Immature natural killer cell (primary cell): ENCODE measurements at regions not wholly inside any gene's neighbourhood (a gene's known extent, or its start where the extent isn't known, plus 50 kb on each side); places are given as distances from the start of the nearest gene placed in this dataset.

ENCODE experiments used
- DNase-seq, 3 donors: peaks; one replicate each; pipeline ENCODE4 v3.0.0; 2022; ENCODE audit warnings: mixed read lengths in 1 of 3
- H3K27ac Mint-ChIP-seq, 6 donors: one replicate each; pipeline ENCODE4 v1.8.0; 2020; ENCODE audit warnings: mixed read lengths in 6 of 6, mild to moderate bottlenecking in 5 of 6, inconsistent platforms in 4 of 6, moderate library complexity in 3 of 6
- H3K27me3 Mint-ChIP-seq, 3 donors: one replicate each; pipeline ENCODE4 v1.8.0; 2020 to 2021; ENCODE audit warnings: low read depth in 3 of 3, mild to moderate bottlenecking in 3 of 3, mixed read lengths in 3 of 3, moderate library complexity in 3 of 3, inconsistent platforms in 1 of 3
- H3K36me3 Mint-ChIP-seq, 3 donors: one replicate each; pipeline ENCODE4 v1.8.0; 2020; ENCODE audit warnings: mixed read lengths in 3 of 3, inconsistent platforms in 2 of 3, mild to moderate bottlenecking in 2 of 3
- H3K4me1 Mint-ChIP-seq, 2 donors: one replicate each; pipeline ENCODE4 v1.8.0; 2020; ENCODE audit warnings: inconsistent platforms in 2 of 2, mild to moderate bottlenecking in 2 of 2, mixed read lengths in 2 of 2, moderate library complexity in 1 of 2
- H3K4me3 Mint-ChIP-seq, 5 donors: one replicate each; pipeline ENCODE4 v1.8.0; 2020; ENCODE audit warnings: mild to moderate bottlenecking in 5 of 5, mixed read lengths in 5 of 5, inconsistent platforms in 3 of 5, moderate library complexity in 3 of 5
- H3K9me3 Mint-ChIP-seq, 6 donors: one replicate each; pipeline ENCODE4 v1.8.0; 2020; ENCODE audit warnings: mild to moderate bottlenecking in 6 of 6, mixed read lengths in 6 of 6, inconsistent platforms in 4 of 6, moderate library complexity in 3 of 6

DNA sequence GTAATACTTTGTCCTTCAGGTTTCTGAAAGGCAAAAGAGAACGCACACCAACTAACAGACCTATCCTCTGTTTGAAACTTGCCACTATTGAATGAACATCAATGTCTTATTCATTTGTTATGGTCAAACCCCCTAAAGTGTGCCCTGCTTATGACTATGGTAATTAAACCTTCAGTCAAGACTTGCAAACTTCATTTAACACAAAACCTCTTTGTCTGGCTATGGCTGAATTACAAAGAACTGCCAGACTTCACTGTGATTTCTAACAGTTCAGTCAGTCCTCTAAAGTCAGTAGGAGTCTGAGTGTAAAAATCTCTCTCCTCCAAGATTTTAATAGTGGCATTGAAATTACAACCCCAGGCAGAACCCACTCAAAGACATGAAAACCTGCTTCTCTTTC, 702.5 kb upstream of the LRRN3 start:
- DNase-seq, result no peak
- Mint-ChIP-seq H3K4me3 (no peak overlapping the region), H3K27ac (no peak overlapping the region), H3K9me3 (peaks cover 10 to 50% (median 14%) of the 10 kb centered on the region in 6 donors), H3K36me3 (no peaks in the 10 kb centered on the region), H3K27me3 (no peaks in the 10 kb centered on the region), H3K4me1 (no peaks in the 10 kb centered on the region)

DNA sequence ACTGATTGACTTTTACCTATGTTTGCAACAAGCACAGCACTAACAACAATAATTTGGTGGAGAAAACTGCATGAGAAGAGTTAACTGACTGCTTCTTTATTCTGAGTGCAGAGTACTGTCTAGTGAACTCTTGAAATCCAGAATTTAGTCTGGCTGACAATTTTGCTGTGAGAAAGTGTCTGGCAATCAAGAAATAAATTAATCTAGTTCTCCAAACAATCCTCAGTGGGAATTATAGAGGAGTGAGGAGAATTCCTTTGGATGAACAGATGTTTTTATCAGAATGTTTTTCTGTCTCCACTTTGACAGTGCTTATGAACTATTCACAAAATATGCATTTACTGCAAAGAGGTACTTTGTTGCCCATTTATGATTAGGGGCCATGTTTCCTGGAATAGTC, 694.9 kb upstream of the LRRN3 start:
- no peak for DNase-seq
- H3K4me1 Mint-ChIP-seq, result no peaks in the 10 kb centered on the region
- peaks cover 0 to 2% (median 0%) of the 10 kb centered on the region in 3 donors for H3K27me3 Mint-ChIP-seq
- H3K9me3 Mint-ChIP-seq, result peaks cover 3 to 27% (median 13%) of the 10 kb centered on the region in 6 donors
- no peak overlapping the region for H3K27ac Mint-ChIP-seq
- H3K4me3 Mint-ChIP-seq, result no peak overlapping the region
- H3K36me3 Mint-ChIP-seq, result no peaks in the 10 kb centered on the region

DNA sequence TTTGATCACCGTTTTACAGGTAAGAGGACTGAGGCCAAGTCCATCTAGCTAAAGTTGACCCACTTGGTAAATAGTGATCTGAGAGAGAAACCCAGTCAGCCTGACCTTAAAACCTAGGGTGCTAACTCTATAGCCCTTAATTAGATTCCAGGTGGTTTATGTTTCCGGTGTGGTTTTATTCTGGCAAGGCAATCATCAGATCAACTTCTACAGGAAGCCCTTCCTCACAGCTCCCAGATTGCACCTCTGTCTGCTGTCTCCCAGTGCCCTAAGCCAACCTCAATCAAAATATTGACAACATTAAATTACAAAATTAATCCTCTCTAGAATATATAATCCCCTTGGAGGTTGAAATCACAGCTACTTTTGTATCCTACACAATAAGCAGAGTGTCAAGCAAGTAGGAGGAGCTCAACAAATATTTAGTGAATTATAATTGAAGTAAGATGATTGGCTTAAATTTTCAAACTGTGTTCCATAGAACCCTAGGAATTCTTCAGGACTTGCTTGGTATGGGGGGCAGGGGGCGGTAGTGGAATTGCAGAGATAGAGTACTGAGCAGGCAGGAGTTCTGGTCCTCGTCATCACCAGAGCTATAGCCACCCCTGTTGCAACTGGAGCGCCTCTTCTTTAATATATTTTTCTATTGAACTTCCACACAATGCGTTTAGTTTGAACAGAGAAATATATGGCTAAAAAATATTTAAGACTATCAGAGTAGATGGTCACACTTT, 692.8 kb upstream of the LRRN3 start:
- DNase-seq, result no peak
- Mint-ChIP-seq H3K36me3 (no peaks in the 10 kb centered on the region), H3K4me3 (no peak overlapping the region), H3K27me3 (peaks cover 0 to 2% (median 0%) of the 10 kb centered on the region in 3 donors), H3K4me1 (no peaks in the 10 kb centered on the region), H3K9me3 (peaks cover 3 to 20% (median 9%) of the 10 kb centered on the region in 6 donors), H3K27ac (no peak overlapping the region)

DNA sequence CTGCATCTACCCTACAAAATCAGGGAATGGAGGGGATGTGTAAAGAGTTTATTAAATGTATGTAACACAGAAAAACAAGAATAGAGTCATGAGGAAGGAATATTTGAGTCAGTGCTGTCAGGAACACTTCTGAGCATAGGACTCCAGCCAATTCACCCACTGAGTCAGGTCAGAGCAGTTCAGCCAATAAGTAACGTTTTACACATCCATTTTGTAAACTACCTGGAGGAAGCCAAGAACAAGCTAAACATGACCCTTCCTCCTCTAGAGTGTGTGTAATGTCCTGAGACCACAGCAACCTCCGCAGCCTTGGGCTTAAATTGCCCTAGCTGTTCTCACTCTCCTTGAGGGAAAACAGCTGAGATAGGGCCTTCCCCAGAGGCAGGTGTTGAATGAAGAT, 691.5 kb upstream of the LRRN3 start:
- Mint-ChIP-seq H3K4me1 (no peaks in the 10 kb centered on the region), H3K36me3 (no peaks in the 10 kb centered on the region), H3K9me3 (peaks cover 0 to 13% (median 8%) of the 10 kb centered on the region in 6 donors), H3K4me3 (no peak overlapping the region), H3K27ac (no peak overlapping the region), H3K27me3 (peaks cover 0 to 2% (median 0%) of the 10 kb centered on the region in 3 donors)
- DNase-seq, result no peak

DNA sequence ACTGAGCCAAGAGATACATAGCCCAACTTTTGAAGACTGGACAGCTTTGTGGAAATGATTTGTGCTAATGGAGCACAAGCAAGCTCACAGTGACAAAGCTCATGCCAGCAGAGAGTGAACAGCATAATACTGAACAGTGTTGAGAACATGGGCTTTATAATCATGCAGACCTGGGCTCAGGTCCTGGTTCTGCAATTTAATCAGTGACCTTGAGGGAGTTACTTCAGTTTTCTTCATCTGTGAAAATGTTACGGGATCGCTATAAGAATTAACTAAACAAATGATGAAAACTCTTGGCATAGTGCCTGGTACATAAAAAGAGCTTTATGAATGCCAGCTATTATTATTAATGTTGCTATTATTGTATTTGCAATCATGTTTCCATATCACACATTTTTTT, 690.5 kb upstream of the LRRN3 start:
- Mint-ChIP-seq H3K27me3 (peaks cover 0 to 2% (median 0%) of the 10 kb centered on the region in 3 donors), H3K36me3 (no peaks in the 10 kb centered on the region), H3K27ac (no peak overlapping the region), H3K4me3 (no peak overlapping the region), H3K9me3 (peaks cover 0 to 13% (median 7%) of the 10 kb centered on the region in 6 donors), H3K4me1 (no peaks in the 10 kb centered on the region)
- DNase-seq, result no peak

DNA sequence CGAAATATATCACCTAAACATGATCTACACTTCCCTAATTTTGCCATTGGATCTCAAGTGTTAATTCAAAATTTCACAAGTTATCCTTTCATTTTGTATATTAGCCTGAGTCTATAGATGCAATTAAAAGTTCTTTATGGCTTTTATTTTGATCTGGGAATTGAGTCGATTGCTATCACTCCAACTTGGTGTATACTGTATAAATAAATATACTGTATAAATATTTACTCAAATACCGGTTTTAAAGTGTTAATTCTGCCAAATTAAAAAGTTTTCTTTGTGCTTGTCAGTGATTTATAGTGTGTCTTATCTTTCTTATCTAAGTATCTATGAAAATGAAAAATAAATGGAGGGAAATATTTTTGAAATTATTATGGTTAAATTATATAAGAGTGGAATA, 683.7 kb upstream of the LRRN3 start:
- no peak overlapping the region for H3K27ac Mint-ChIP-seq
- H3K4me1 Mint-ChIP-seq, result no peaks in the 10 kb centered on the region
- no peak overlapping the region for H3K4me3 Mint-ChIP-seq
- H3K9me3 Mint-ChIP-seq, result peaks cover 0 to 29% (median 7%) of the 10 kb centered on the region in 6 donors
- no peak for DNase-seq
- no peaks in the 10 kb centered on the region for H3K36me3 Mint-ChIP-seq
- no peaks in the 10 kb centered on the region for H3K27me3 Mint-ChIP-seq

DNA sequence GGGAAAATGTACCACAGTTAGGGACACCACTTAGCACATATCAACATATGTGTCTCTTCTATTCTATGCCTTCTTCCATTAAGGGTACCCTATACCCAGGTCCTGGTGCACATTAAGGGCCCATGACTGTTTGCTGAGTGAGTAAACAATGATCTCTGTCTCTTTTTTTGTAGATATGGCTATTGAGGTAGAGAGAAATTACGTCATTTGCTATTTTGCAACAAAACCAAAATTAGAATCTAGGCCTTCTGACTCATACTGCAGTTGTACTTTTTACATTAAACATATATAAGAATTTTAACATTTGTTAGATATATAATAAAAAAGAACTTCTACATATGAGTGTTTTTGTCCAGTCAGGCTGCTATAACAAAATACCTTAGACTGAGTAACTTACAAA, 683.2 kb upstream of the LRRN3 start:
- H3K4me1 Mint-ChIP-seq, result no peaks in the 10 kb centered on the region
- DNase-seq, result no peak
- no peak overlapping the region for H3K27ac Mint-ChIP-seq

DNA sequence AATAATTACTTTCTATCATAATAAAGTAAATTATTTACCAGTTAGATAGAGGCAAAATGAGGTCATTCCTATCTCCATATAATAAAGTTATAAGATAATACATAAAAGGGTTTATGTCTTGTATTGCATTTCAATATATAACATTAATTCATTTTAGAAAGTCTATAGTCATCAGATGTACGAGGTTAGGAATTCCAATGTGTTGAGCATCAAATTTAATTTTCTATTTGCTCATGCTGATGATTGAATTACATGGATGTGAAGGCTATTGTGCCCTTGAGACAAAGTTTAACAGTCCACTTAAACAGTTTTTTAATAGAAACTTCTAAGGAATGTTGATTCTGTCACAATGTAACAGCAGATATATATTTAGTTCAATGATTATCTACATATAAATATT, 678.3 kb upstream of the LRRN3 start:
- Mint-ChIP-seq H3K4me1 (no peaks in the 10 kb centered on the region), H3K36me3 (no peaks in the 10 kb centered on the region), H3K27me3 (no peaks in the 10 kb centered on the region), H3K27ac (no peak overlapping the region), H3K4me3 (no peak overlapping the region), H3K9me3 (peaks cover 0 to 49% (median 18%) of the 10 kb centered on the region in 6 donors)
- DNase-seq, result no peak

More for the DNA sequence above, 683.2 kb upstream of the LRRN3 start:
- Mint-ChIP-seq H3K4me3 (no peak overlapping the region), H3K36me3 (no peaks in the 10 kb centered on the region), H3K9me3 (peaks cover 0 to 29% (median 7%) of the 10 kb centered on the region in 6 donors), H3K27me3 (no peaks in the 10 kb centered on the region)

DNA sequence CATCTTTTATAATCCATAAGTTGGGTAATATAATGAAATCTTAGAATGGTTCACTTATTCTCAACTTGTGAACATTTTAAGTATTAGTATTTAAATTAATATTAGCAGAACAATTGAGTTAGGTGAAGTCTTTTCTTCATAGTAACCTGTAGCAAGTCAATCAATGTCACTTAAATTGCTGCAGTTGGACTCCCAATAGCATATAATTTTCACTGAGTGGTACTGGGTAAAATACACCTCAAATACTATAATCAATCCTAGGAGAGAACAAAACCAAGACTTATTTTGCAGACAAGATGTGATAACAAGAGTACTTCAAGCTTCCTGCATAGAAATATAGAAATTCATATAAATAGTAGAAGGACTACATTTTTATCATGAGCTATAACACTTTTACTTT, 677.9 kb upstream of the LRRN3 start:
- Mint-ChIP-seq H3K27ac (no peak overlapping the region), H3K4me1 (no peaks in the 10 kb centered on the region), H3K4me3 (no peak overlapping the region), H3K27me3 (no peaks in the 10 kb centered on the region), H3K36me3 (no peaks in the 10 kb centered on the region), H3K9me3 (peaks cover 0 to 54% (median 20%) of the 10 kb centered on the region in 6 donors)
- no peak for DNase-seq

DNA sequence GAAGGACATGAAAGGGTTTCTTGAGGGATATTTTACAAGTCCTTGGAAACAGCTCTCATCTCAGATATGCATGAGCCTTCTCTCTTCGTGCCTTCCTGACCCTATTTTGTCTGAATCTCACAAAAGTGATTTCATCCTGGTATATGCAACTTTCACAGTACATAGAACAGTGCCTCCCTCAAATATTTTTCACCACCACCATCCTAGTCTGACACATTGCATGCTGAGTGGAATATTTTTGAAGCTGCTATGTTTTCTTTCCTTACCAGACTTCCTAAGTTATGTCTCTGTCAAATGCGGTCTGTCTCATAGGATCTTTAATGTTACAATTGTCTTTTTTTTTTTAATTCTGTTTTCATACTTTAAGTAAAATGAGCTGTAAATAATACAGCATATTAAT, 673.3 kb upstream of the LRRN3 start:
- DNase-seq, result no peak
- no peak overlapping the region for H3K27ac Mint-ChIP-seq
- H3K4me1 Mint-ChIP-seq, result no peaks in the 10 kb centered on the region
- no peak overlapping the region for H3K4me3 Mint-ChIP-seq
- H3K9me3 Mint-ChIP-seq, result peaks cover under 1 to 46% (median 22%) of the 10 kb centered on the region in 6 donors
- H3K36me3 Mint-ChIP-seq, result no peaks in the 10 kb centered on the region
- no peaks in the 10 kb centered on the region for H3K27me3 Mint-ChIP-seq

DNA sequence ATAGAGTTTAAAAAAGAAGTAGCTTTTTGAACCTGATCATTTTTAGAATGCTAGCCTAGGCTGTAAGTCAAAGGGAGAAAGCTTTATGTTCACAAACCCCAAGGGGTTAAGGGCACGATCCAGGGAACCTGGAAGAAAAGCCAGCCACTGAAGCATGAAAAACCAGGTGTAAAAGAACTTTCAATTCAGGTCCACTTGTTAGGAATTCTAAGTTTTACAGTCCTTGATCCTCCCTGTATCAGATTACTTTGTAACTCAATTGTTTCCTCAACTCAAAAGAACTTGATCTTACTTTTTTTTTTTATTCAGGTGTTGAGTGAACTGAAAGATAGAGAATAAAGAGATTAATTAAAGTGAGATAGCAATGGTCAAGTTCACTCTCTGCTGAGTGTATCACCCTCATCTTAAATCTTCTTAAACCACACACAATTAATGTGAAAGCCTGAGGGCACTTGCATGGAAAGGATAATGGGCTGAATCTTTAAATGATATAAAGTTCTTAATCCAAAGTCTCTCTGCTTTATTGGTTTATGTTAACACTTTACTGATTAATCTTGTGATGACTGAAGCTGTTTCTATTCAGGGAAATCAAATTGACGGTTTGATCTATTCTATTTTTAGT, 672.2 kb upstream of the LRRN3 start:
- no peaks in the 10 kb centered on the region for H3K4me1 Mint-ChIP-seq
- H3K9me3 Mint-ChIP-seq, result peaks cover 3 to 49% (median 23%) of the 10 kb centered on the region in 6 donors
- H3K4me3 Mint-ChIP-seq, result no peak overlapping the region
- H3K27me3 Mint-ChIP-seq, result no peaks in the 10 kb centered on the region
- H3K27ac Mint-ChIP-seq, result no peak overlapping the region
- DNase-seq, result no peak
- no peaks in the 10 kb centered on the region for H3K36me3 Mint-ChIP-seq

DNA sequence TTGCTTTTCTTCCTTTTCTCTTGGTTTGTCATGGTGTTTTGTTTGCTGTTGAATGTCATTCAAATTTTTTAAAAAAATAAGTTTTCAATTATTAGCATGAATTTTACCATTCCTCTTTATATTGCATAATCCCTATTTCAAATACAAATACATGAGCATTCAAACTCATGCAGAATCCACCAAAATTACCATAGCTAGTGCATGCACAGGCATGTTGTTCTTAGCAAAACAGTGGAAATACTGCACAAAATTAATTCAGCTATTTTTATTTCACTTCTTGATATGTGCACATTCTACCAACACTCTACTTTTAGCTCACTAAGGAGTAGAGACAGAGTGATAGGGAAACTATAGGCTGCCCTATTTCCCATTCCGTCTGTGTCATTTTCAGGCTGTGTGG, 670.1 kb upstream of the LRRN3 start:
- no peaks in the 10 kb centered on the region for H3K27me3 Mint-ChIP-seq
- no peak overlapping the region for H3K4me3 Mint-ChIP-seq
- no peak overlapping the region for H3K27ac Mint-ChIP-seq
- no peaks in the 10 kb centered on the region for H3K36me3 Mint-ChIP-seq
- H3K9me3 Mint-ChIP-seq, result peaks cover 13 to 56% (median 27%) of the 10 kb centered on the region in 6 donors
- H3K4me1 Mint-ChIP-seq, result no peaks in the 10 kb centered on the region
- no peak for DNase-seq

DNA sequence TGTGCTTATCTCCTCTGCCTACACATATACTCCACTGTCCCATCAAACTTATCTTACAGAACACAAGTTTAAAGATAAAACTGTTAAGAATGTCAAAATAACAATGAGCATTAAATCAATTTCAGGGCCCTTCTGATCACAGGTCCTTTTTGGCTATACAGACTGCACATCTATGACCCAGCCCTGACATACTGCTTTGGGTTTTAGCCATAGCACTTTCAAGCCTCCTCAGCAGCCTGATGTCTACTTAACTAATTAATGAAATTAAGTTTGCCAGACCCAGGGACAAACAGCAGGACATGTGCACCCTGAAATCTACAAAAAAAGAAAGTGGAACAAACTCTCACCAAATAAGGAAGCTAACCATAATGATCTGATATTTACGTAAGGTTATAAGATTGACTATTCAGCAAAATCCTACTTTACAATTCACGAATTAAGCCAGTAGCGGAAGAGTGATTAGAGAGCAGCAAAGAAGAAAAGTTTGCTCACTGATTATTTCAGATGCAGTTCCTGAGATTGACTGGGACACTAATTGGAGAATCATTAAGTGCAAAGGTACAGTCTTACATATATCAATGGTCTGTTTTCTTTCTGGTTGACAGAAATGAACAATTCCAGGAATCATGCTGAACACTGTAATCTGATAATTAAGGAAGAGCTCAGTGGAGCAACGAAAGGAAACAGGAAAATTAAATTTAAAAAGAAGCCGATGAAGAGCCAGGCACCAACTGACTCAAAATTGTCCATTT, 669.3 kb upstream of the LRRN3 start:
- no peak for DNase-seq
- Mint-ChIP-seq H3K27ac (no peak overlapping the region), H3K4me3 (no peak overlapping the region), H3K9me3 (peaks cover 13 to 55% (median 29%) of the 10 kb centered on the region in 6 donors), H3K36me3 (peaks cover 0 to 3% (median 0%) of the 10 kb centered on the region in 3 donors), H3K4me1 (no peaks in the 10 kb centered on the region), H3K27me3 (no peaks in the 10 kb centered on the region)

DNA sequence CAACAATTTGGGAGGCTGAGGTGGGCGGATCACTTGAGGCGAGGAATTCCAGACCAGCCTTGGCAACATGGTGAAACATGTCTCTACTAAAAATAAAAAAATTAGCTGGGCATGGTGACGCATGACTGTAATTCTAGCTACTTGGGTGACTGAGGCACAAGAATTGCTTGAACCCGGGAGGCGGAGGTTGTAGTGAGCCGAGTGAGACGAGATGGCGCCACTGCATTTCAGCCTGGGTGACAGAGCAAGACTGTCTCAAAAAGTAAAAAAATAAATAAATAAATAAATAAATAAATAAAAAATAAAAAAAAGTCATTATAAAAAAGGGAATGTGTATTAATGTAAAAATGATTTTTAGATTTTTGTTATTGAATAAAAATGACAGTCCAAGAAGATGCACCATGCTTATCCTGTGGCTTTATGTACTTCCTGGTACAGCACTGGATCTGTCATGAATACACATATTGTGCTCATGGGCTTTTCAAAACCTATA, 658.8 kb upstream of the LRRN3 start:
- Mint-ChIP-seq H3K4me3 (no peak overlapping the region), H3K36me3 (no peaks in the 10 kb centered on the region), H3K4me1 (no peaks in the 10 kb centered on the region), H3K9me3 (peaks cover 7 to 27% (median 17%) of the 10 kb centered on the region in 6 donors), H3K27ac (no peak overlapping the region), H3K27me3 (peaks cover 0 to 2% (median 0%) of the 10 kb centered on the region in 3 donors)
- no peak for DNase-seq
